Omental fat pad (tissue), 3 donors: ENCODE measurements at regions not wholly inside any gene's neighbourhood (a gene's known extent, or its start where the extent isn't known, plus 50 kb on each side); places are given as distances from the start of the nearest gene placed in this dataset.

Experiments used
- ATAC-seq: fragments of 150-250 bp; one replicate; pipeline ENCODE4 v1.9.1; 2016; ENCODE audit warnings: mild to moderate bottlenecking, moderate library complexity; ENCODE audit not compliant: low FRiP score
- DNase-seq: peaks from one replicate; pipeline ENCODE4 v3.0.0-alpha.2; 2019; ENCODE audit warnings: low spot score
- TF ChIP-seq, protein P1 (sequence below), 3 donors: fragments of 450-650 bp; IDR thresholded peaks; one replicate each; pipeline ENCODE4 v1.5.1; 2016 to 2017; ENCODE audit warnings: antibody characterized with exemption in 3 of 3, mild to moderate bottlenecking in 3 of 3, moderate library complexity in 2 of 3

DNA sequence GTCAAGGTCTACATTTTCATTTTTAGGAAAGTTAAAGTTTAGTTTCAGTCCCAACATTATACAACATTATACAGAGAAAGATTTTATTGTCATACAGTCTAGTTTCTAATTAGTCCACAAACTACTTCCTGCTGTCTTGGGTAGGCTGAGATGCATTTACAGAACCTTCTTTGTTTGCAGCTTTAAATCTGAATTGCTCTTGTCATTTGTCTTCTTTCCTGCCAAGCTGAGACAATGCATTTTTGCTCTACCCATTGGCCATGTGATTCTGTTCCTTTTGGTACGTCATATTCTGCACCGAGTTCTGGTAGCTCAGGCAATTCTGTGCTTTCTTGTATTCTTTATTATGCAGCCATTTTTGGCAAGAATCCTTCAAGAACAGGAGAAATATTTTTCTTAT lies 228.5 kb downstream of the ATP23 start:
- no peak for ATAC-seq
- TF ChIP-seq, protein P1, sequence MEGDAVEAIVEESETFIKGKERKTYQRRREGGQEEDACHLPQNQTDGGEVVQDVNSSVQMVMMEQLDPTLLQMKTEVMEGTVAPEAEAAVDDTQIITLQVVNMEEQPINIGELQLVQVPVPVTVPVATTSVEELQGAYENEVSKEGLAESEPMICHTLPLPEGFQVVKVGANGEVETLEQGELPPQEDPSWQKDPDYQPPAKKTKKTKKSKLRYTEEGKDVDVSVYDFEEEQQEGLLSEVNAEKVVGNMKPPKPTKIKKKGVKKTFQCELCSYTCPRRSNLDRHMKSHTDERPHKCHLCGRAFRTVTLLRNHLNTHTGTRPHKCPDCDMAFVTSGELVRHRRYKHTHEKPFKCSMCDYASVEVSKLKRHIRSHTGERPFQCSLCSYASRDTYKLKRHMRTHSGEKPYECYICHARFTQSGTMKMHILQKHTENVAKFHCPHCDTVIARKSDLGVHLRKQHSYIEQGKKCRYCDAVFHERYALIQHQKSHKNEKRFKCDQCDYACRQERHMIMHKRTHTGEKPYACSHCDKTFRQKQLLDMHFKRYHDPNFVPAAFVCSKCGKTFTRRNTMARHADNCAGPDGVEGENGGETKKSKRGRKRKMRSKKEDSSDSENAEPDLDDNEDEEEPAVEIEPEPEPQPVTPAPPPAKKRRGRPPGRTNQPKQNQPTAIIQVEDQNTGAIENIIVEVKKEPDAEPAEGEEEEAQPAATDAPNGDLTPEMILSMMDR (IDR thresholded peaks at IDR 0.05) = no peak
- no peak for DNase-seq

DNA sequence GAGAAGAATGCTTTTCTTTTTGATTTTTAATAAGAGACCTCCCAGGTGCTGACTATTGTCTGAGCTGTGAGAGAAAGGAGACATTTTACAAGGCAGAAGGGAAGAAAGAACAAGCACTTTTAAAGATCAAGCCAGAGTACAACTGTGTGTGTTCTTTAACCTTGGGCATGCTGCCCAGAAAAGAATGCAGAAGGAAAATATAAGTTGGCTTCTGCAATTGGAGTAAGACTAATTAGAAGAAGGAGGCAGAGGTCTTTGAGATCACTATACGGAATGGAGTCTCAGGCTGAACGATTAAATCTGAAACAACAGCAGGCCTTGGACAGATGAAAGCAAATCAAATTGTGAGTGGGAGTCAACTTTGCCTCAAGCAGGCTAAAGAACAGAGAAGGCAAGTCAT lies 230.5 kb downstream of the ATP23 start:
- ATAC-seq (no peak), DNase-seq (no peak)
- TF ChIP-seq, protein P1 (IDR thresholded peaks at IDR 0.05) = no peak

DNA sequence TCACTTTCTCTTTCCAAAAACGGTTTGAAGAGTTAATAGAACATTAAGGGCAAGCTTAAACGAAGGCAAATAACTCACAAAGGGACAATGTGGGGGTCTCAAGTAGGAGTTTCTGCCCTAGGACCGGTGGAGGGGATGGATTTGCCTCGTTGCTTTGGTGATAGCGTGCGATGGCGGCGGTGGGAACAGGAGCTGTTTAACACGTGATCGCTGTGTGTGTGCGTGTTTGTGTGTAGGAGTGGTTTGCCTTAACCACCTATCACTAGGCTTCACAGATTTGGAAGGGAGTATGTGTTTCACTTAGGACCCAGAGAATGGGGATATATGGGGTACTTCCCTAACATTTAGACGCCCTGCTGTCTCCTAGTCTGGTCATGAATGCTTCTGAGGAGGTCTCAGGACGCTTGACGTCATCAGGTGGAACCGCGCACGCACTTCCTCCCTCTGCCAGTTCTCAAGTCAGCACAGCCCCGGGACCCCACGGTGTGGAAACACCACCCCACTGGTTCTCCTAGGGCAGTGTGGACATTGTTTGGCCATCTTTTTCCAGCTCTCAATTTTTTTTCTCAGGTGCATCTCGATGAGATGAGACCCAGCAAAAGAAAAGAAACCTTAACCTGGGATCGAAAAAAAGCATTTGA lies 231.2 kb downstream of the ATP23 start:
- TF ChIP-seq, protein P1 (IDR thresholded peaks at IDR 0.05) = no peak
- DNase-seq (no peak), ATAC-seq (no peak)

DNA sequence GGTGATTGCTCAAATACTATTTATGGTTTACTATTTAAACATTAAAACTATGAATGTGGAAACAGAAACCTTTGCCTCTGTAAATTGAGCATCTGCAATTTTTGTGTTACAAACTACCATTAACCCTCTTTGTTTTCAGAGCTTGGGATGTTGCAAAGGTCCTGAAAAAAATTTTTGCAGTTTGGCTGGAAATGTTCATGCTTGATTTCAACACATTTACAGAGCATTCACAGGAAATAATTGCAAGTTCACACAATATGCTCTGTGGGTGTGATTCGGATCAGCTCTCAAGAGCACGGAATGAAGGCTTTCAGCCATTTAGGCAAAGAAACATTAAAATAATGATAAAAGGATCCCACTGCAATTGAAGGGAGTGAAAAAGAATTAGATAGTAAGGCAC lies 232.9 kb downstream of the ATP23 start:
- TF ChIP-seq, protein P1 (IDR thresholded peaks at IDR 0.05) = no peak
- no peak for DNase-seq
- ATAC-seq = no peak

DNA sequence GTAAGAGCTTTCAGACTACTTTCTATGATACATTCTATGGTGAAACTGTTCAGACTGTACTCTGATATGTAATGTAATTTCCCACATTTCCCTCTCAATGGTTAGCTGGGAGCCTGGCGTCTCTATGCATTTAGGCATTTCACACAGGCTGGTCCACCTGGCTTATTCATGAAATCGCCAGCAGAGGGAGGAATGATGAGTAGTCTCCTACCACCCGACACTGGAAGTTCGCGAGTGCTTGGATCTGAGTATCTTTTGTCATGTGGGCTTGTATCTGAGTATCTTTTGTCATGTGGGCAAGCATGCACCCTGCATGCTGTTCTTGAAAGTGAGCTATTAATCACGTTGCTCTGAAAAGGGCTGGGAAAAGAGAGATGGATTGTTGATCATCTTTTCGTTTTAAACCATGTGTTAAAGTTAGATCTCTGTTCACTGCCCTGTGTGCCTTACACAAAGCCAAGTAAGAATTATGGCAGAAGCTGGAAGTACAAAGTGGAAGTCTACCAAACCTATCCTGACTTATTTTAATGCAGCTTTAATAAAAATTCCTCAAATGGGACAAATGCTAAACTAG lies 235.0 kb downstream of the ATP23 start:
- TF ChIP-seq, protein P1 (IDR thresholded peaks at IDR 0.05) = no peak
- ATAC-seq (no peak), DNase-seq (no peak)

DNA sequence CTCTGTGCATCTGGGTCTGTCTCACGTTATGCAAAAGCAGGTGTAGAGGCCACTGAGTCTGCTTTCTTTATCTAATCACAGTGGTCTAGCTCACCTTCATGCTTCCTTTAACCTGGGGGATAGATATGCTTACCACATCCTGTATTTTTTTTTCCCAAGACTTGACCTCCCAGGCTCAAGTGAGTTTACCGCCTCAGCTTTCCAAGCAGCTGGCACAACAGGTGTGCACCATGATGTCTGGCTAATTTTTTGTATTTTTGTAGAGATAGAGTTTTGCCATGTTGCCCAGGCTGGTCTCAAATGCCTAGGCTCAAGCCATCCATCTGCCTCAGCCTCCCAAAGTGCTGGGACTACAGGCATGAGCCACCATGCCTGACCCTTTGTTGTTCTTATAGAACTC lies 236.0 kb downstream of the ATP23 start:
- TF ChIP-seq, protein P1 (IDR thresholded peaks at IDR 0.05) = no peak
- no peak for ATAC-seq
- DNase-seq = no peak

DNA sequence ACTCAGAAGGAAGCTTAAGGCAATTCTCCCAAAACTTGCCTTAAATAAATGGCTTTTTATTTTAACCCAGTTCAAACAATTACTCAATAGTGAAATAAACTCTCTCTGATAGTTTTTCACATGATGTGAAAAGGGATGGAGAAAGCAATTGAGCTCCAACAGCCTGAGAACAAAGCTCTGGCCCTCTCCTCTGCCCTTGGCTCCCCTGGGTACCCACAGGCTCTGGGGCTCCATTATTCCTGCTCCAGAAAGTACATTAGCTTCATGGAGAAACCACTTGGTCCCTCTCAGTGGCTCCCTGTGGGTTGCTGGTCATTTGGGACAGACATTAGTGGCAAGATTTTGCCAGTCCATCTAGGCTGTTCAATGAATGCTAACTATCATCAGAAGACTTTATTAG lies 242.8 kb downstream of the ATP23 start:
- DNase-seq = no peak
- no peak for ATAC-seq
- TF ChIP-seq, protein P1 (IDR thresholded peaks at IDR 0.05) = no peak
